Ovary (tissue), 7 donors: ENCODE measurements at regions not wholly inside any gene's neighbourhood (a gene's known extent, or its start where the extent isn't known, plus 50 kb on each side); places are given as distances from the start of the nearest gene placed in this dataset.

Source experiments
- DNase-seq, 5 donors: peaks; one replicate each; pipeline ENCODE4 v3.0.0-alpha.2; 2019 to 2020
- H3K27ac ChIP-seq, 2 donors: fragments of 200-600 bp; one replicate each; pipeline versions ENCODE4 v1.5.1 to v1.8.0; 2019 to 2022
- H3K27me3 ChIP-seq: fragments of 200-600 bp; one replicate; pipeline ENCODE4 v1.8.0; 2022
- H3K36me3 ChIP-seq: fragments of 200-600 bp; sonication (generic); one replicate; pipeline ENCODE4 v1.5.1; 2019
- H3K4me1 ChIP-seq: one replicate; pipeline ENCODE4 v1.8.1; 2013; ENCODE audit warnings: mild to moderate bottlenecking, moderate library complexity; ENCODE audit not compliant: insufficient read depth
- H3K4me3 ChIP-seq: fragments of 200-600 bp; sonication (generic); one replicate; pipeline ENCODE4 v1.5.1; 2017
- H3K9me3 ChIP-seq, 2 donors: fragments of 200-600 bp in 1 of 2; sonication (generic) in 1 of 2; one replicate each; pipeline versions ENCODE4 v1.5.1 to v1.8.1; 2013 to 2019; ENCODE audit warnings: mild to moderate bottlenecking in 1 of 2, moderate library complexity in 1 of 2
- EP300 ChIP-seq: sonication (generic); formaldehyde crosslinking; IDR thresholded peaks from one replicate; pipeline ENCODE4 v1.6.1; 2017; ENCODE audit warnings: antibody characterized with exemption
- POLR2A ChIP-seq: fragments of 450-650 bp; IDR thresholded peaks from one replicate; pipeline ENCODE4 v1.6.1; 2017; ENCODE audit warnings: antibody characterized with exemption, mild to moderate bottlenecking, moderate library complexity
- WGBS, 3 donors: extraction: QIAGEN DNeasy Blood & Tissue Kit in 1 of 3; methylation state at CpG; one replicate each; pipeline versions ENCODE4 v1.1.5 to v1.1.7; 2013 to 2017; 5-methylcytosine and 5-hydroxymethylcytosine counted together
- intact Hi-C, 4 donors: fragments of 100-400 bp; cut with DNase I; formaldehyde crosslinking; loops; one replicate each; pipeline versions ENCODE4 v1.11.0 to v1.15.1; 2022 to 2023
- TF ChIP-seq, protein P1 (sequence below), 3 donors: fragments of 450-650 bp in 2 of 3; fragments of 200-600 bp in 1 of 3; IDR thresholded peaks; one replicate each; pipeline versions ENCODE4 v1.5.1 to v1.8.0; 2016 to 2022; ENCODE audit warnings: antibody characterized with exemption in 3 of 3, mild to moderate bottlenecking in 1 of 3
- donor health status: DM: no; HTN: no; CAD: no; lungs with moderate emphysema.
- donor health status: DM: no; HTN: no; CAD: no.
- donor health status: Bipolar disorder and iron deficiency.
- donor health status: DM: no; HTN: no; CAD: no.
- donor health status: DM: yes; HTN: yes; CAD: no.

GRCh38 chr5:89498699-89499098 lies 615.7 kb upstream of the MEF2C start:
- DNase-seq: no peak
- 88 to 92% (median 90%) methylated on average over 4 of the region's 4 CpGs for WGBS, 3 donors
- Histone ChIP-seq H3K4me1 (no peaks in the 10 kb centered on the region), H3K36me3 (no peaks in the 10 kb centered on the region), H3K27me3 (no peaks in the 10 kb centered on the region), H3K27ac (no peak overlapping the region), H3K9me3 (no peaks in the 10 kb centered on the region), H3K4me3 (no peak overlapping the region)
- intact Hi-C loops: no loop called here
- TF ChIP-seq POLR2A (no peak), EP300 (no peak)
- TF ChIP-seq, protein P1, sequence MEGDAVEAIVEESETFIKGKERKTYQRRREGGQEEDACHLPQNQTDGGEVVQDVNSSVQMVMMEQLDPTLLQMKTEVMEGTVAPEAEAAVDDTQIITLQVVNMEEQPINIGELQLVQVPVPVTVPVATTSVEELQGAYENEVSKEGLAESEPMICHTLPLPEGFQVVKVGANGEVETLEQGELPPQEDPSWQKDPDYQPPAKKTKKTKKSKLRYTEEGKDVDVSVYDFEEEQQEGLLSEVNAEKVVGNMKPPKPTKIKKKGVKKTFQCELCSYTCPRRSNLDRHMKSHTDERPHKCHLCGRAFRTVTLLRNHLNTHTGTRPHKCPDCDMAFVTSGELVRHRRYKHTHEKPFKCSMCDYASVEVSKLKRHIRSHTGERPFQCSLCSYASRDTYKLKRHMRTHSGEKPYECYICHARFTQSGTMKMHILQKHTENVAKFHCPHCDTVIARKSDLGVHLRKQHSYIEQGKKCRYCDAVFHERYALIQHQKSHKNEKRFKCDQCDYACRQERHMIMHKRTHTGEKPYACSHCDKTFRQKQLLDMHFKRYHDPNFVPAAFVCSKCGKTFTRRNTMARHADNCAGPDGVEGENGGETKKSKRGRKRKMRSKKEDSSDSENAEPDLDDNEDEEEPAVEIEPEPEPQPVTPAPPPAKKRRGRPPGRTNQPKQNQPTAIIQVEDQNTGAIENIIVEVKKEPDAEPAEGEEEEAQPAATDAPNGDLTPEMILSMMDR (IDR thresholded peaks at IDR 0.05): no peak

DNA sequence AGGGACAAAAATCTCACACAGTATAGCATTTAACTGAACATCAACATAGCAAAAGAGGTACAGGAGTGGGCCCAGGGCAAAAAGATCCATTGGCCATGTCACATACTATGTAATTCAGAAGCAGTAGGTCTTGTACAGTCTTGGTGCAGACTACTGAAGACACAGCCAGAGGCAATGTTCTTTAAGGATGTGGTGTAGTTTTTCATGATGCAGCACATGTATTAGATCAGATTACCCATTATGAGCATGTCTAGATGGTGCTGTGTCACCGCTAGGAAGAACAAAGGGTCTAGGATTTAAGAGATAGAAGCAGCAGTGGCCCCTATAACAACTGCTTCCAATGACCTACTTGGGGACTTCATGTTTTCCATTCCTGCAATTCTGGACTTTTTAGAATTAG lies 610.4 kb upstream of the MEF2C start:
- TF ChIP-seq EP300 (no peak), POLR2A (no peak)
- TF ChIP-seq, protein P1 (IDR thresholded peaks at IDR 0.05): no peak
- Histone ChIP-seq H3K4me3 (no peak overlapping the region), H3K27ac (no peak overlapping the region), H3K36me3 (no peaks in the 10 kb centered on the region), H3K9me3 (no peaks in the 10 kb centered on the region), H3K4me1 (no peaks in the 10 kb centered on the region), H3K27me3 (no peaks in the 10 kb centered on the region)
- intact Hi-C loops: no loop called here
- no peak for DNase-seq
- WGBS, 3 donors: 83 to 100% (median 92%) methylated on average over 1 of the region's 1 CpG

- no peak for TF ChIP-seq EP300
- TF ChIP-seq, protein P1 (IDR thresholded peaks at IDR 0.05): no peak
- no peak for TF ChIP-seq POLR2A
These were observed 602.0 kb upstream of the MEF2C start for GRCh38 chr5:89484962-89485361.

GRCh38 chr5:89480406-89481007 lies 597.5 kb upstream of the MEF2C start:
- no peak for DNase-seq
- no peaks in the 10 kb centered on the region for H3K9me3 ChIP-seq
- no peaks in the 10 kb centered on the region for H3K36me3 ChIP-seq
- WGBS, 3 donors: 93 to 98% (median 97%) methylated on average over 1 of the region's 1 CpG
- TF ChIP-seq, protein P1 (IDR thresholded peaks at IDR 0.05): no peak
- TF ChIP-seq EP300 (no peak), POLR2A (no peak)
- no peaks in the 10 kb centered on the region for H3K27me3 ChIP-seq
- no peak overlapping the region for H3K4me3 ChIP-seq
- intact Hi-C loops: no loop called here
- H3K4me1 ChIP-seq: no peaks in the 10 kb centered on the region
- H3K27ac ChIP-seq: no peak overlapping the region

More at GRCh38 chr5:89484962-89485361, 602.0 kb upstream of the MEF2C start:
- DNase-seq: no peak
- H3K27me3 ChIP-seq: no peaks in the 10 kb centered on the region
- H3K4me3 ChIP-seq: no peak overlapping the region
- H3K4me1 ChIP-seq: no peaks in the 10 kb centered on the region
- 88 to 98% (median 96%) methylated on average over 1 of the region's 1 CpG for WGBS, 3 donors
- no peak overlapping the region for H3K27ac ChIP-seq
- intact Hi-C loops: no loop called here
- H3K9me3 ChIP-seq: no peaks in the 10 kb centered on the region
- no peaks in the 10 kb centered on the region for H3K36me3 ChIP-seq
